LHCN-M2 (cell line): ENCODE measurements at regions not wholly inside any gene's neighbourhood (a gene's known extent, or its start where the extent isn't known, plus 50 kb on each side); places are given as distances from the start of the nearest gene placed in this dataset.
A peak's percentile ranks its signal among the peaks of the same experiment; 100 is the strongest.
"Not testable (repeated sequence)": the region's sequence is repeated elsewhere in the genome, so short reads cannot be mapped to it uniquely, and the experiment has no call there.

Experiments used
- DNase-seq: peaks from one replicate; pipeline ENCODE4 v3.0.0-alpha.2; 2012; ENCODE audit warnings: low read depth

GRCh38 chr3:3902161-3902560 is 102.9 kb downstream of the LRRN1 start:
- no peak for DNase-seq

DNA sequence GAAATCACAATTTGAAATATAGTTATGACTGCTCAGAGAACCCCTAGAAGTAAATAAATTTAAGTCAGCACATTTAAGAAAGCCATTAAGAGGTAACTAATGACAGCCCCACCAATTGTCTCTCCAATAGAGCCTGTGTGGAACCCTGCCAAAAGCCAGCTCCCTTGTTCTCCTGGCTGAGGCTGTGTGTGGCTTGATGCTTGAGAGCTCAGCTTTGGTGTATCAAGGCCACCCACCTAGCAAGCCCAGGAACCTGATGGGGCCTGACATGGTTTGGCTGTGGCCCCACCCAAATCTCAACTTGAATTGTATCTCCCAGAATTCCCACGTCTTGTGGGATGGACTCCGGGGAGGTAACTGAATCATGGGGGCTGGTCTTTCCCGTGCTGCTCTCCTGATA is 106.9 kb downstream of the LRRN1 start:
- no peak for DNase-seq

DNA sequence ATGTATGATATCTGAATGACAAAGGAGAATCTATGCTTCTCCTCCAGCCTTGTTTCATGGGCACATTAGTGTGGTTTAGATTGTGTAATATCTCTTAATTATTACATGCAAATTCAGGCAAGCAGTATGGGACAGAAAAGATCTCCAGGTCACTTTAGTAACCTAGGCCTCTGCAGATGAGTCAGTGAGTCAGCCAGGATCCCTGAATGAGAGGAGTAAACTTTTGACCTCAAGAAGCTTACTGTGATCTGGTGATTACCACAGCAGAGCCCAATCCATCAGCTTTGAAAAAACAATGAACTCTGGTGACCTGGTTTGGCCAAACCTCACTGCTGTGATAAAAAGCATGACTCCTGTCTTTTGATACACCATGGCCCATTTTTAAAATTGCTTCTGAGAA is 107.8 kb downstream of the LRRN1 start:
- no peak for DNase-seq

GRCh38 chr3:3918763-3919162 is 119.5 kb downstream of the LRRN1 start:
- DNase-seq, result no peak

GRCh38 chr3:3919316-3919715 is 120.1 kb downstream of the LRRN1 start:
- no peak for DNase-seq

DNA sequence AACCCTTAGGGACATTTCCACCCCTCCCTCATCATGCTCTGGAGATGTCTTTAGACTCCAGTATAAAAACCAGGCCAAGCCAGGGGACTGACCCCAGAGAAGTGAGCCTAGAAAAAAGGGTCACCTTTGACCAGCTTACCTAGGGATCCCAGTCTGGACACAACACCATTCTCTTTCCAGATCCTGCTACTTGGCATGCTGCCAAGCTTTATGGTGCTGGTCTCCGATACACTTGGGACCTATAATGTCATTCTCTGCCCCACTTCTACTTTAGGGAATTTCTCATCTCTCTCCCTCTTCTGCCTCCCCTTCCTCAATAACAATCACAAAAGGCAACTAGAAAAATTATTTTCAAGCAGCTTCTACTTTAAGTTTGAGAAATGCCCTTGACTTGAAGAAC is 124.4 kb downstream of the LRRN1 start:
- DNase-seq, result no peak

GRCh38 chr3:3927198-3927597 is 128.0 kb downstream of the LRRN1 start:
- no peak for DNase-seq

GRCh38 chr3:3927965-3928364 is 128.7 kb downstream of the LRRN1 start:
- no peak for DNase-seq

DNA sequence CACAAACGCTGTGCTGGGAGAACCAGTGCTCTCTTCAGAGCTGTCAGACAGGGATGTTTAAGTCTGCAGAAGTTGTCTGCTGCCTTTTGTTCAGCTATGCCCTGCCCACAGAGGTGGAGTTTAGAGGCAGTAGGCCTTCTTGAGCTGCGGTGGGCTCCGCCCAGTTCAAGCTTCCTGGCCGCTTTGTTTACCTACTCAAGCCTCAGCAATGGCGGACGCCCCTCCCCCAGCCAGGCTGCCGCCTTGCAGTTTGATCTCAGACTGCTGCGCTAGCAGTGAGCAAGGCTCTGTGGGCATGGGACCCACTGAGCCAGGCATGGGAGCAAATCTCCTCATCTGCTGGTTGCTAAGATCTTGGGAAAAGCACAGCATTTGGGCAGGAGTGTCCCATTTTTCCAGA is 142.1 kb downstream of the LRRN1 start:
- DNase-seq, result not testable (repeated sequence)

DNA sequence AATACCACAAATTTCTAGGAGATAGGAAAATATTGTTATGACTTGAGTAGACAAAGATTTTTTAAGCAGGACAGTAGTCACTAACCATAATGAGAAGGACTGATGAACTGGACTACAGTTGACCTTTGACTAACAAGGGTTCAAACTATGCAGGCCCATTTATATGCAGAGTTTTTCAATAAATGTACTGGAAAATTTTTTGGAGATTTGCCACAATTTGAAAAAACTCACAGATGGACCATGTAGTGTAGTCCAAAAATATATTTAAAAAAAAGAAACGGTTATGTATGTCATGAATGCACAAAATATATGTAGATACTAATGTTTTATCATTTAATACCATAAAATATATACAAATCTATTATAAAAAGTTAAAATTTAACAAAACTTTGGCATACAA is 151.8 kb downstream of the LRRN1 start:
- no peak for DNase-seq

DNA sequence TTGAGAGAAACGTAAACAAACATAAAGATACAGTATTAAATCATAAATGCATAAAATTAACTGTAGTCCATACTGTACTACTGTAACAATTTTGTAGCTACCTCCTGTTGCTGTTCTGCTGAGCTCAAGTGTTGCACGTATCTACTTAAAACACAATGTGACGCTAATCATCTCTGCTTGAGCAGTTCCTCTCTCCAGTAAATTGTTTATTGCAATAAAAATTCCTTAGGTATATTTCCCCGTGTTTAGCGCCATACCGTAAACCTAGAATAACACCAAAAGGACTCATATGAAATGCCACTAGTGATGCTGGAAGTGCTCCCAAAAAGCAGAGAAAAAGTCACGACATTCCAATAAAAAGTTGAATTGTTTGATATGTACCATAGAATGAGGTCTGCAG is 152.3 kb downstream of the LRRN1 start:
- DNase-seq, result no peak

GRCh38 chr3:3962867-3963266 is 163.6 kb downstream of the LRRN1 start:
- DNase-seq, result not testable (repeated sequence)

- no peak for DNase-seq
Measured at GRCh38 chr3:3984053-3984452, 184.8 kb downstream of the LRRN1 start.

GRCh38 chr3:3991598-3991997 is 192.4 kb downstream of the LRRN1 start:
- no peak for DNase-seq

DNA sequence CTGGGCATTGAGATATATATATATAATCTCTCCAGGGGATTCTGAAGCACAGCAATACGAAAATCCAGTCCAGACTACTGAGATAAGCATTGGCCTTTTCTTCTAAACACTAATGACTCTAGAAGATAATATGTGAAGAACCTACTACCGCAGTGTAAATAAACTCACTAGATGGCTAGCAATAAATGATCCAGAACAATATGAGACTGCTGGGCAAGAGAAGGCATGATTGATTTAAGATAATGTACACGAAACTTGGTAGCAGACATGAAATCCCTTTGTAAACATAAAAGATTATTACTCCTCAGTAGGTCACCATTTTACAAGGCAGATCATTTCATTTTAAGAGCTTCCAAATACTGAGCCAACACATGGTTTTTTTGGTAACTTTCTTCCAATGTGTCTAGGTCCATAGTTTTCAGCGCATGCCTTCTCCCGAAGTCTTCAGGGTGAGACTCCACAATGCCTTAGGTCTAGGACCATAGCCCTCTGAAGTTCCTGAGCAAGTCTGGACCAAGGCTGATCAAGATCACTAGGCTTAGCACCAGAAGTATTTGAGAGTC is 193.2 kb downstream of the LRRN1 start:
- DNase-seq, result no peak

DNA sequence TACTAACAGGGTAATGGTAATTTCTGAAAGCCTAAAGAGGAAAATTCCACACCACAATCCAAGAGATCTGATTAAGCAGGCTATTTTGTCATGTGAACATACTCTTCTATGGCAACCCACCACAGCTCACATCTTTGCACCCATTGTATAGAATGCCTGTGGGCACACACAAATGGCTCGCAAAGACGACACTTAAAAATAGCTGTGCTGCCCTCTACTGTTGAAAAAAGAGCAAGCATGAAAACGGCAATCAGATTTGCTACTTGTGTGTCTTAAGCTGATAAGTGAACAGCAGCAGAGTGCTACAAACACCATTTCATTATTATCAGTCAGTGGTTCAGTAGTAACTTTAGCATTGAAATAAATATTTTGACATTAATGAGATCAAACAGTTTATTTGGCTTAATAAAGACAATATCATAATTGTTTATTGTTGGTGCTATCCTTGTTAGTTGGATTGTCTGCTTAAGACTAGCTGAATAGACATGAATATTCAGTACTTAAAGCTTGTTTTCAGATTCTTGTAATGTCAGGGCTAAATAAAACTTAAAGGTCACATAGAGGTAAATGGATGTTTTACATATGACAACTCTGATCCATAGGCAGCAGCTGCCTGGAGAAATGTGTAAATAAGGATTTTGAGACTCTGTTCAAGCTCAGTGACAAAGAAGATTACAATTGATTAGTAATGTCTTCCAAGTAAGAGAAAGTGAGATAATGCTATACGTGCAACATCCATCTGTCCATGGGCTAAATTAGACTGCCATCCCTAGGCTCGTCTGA is 199.1 kb downstream of the LRRN1 start:
- DNase-seq, result peak; percentile 0

DNA sequence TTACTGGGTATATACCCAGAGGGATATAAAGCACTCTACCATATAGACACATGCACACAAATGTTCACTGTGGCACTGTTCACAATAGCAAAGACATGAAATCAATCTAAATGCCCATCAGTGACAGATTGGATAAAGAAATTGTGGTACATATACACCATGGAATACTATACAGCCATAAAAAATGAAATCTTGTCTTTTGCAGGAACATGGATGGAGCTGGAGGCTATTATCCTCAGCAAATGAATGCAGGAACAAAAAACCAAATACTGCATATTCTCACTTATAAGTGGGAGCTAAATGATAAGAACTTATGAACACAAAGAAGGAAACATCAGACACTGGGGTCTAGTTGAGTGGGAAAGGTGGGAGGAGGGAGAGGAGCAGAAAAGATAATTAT is 200.1 kb downstream of the LRRN1 start:
- not testable (repeated sequence) for DNase-seq

- no peak for DNase-seq
Measured at GRCh38 chr3:4001976-4002375, 202.7 kb downstream of the LRRN1 start.

DNA sequence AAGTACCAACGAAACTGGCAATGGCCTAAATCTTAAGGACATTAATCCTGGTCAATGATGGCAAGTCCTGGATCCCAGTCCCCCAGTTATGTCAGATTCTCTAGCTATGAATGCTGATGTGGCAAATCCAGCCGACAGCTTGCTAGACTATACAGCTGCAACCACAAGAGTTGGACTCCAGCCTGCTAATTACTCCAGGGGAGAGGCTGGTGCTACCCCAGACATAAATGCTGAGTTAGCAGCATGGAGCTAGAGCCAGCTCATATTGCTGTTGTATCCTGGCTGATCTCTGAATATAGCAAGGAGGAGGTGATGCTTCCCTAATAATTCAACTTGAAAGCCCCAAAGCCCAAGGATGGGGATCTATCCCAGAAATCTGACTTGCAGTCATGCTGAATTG is 207.1 kb downstream of the LRRN1 start:
- DNase-seq, result no peak

- DNase-seq, result no peak
Measured at GRCh38 chr3:4008205-4008604, 209.0 kb downstream of the LRRN1 start.

DNA sequence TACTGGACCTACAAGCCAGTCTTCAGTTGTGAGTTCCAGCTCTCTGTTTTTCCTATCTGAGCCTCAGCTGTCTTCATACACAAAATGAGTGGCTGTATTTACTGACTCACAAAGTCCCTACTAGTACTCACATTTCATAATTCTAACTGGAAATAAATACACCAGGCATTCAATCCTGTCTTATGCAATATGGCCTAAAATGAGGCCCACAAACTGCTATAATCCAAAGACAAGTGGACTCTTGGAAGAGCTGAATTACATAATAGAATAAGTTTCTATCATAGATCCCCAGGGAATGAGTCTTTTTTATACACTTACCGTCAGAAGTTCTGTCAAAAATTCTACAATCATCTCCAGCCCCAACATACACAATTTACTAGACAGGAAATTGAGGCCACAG is 211.9 kb downstream of the LRRN1 start:
- no peak for DNase-seq

DNA sequence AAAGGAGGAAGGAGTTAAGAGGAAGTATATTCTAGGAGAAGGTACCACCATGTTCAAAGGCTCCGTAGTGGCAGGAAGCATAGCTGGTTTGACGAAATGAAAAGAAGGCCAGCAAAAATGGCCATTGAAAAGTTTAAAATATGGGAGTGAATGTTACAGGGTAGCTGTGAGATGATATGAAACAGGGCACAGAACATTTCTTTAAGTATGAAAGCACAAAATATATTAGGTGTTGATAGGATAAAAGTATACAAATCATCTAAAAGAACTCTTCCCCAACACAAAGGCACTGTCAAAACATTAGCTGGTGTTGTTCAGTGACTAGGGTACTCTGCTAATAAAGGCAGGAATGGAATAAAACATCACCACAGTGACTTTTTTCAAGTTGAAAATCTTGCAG is 216.2 kb downstream of the LRRN1 start:
- DNase-seq, result no peak

- DNase-seq, result no peak
Measured at GRCh38 chr3:4019501-4019900, 220.3 kb downstream of the LRRN1 start.

GRCh38 chr3:4021162-4021561 is 221.9 kb downstream of the LRRN1 start:
- DNase-seq, result no peak
